ENCODE measurements at regions not wholly inside any gene's neighbourhood (a gene's known extent, or its start where the extent isn't known, plus 50 kb on each side); places are given as distances from the start of the nearest gene placed in this dataset.

DNA sequence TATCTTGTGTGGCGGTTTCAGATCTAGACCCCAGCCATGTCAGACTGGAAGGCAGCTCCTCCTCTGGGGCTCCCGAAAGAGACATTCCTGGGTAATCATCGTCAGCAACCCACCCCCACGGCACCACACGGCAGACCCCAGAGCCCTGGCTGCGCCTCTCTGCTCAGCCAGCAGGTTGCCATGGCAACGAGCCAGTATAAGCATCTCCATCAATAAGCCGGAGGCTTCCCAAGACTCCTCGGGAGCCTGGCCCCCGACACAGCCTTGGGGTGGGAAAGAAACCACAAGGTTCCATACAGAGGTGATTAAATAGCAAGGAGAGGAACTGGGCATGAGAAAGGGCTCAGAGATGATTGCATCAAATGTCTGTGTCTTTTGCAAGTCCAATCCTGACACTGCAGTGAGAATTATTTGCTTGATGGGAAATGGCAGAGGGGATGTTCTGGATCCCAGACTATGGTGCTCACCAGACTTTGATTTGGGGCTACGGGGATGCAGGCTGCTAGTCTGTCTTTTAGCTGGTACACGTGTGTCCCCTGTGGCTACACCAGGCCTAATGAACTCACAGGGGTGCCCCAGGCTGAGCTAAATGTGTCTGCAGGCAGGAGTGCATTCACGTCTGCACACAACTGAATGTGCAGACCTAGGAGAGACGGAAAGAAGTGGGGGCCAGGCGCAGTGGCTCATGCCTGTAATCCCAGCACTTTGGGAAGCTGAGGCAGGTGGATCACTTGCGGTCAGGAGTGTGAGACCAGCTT, 320.5 kb upstream of the TNRC6C start:
- DNase-seq, result no peak

DNA sequence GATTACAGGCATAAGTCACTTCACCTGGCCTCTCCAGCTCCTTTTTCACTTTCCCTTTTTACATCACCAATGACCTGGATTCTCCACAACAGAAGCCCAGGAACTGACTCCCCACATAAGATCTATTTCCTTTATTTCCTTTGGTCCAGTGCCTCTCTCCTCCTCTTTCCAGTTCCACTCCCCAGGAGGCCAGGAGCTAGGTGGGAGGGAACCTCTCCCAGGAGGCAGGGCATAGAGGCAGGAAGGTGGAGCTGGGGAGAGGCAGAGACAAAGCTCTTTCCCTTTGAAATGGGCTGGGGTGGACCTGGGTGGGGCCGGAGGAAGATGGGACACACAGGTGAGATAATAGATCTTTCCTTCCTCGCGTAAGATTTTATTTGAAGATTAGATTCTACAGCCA, 318.3 kb upstream of the TNRC6C start:
- no peak for DNase-seq

- DNase-seq, result no peak
Observed at GRCh38 chr17:77640916-77641605, 317.4 kb upstream of the TNRC6C start.

DNA sequence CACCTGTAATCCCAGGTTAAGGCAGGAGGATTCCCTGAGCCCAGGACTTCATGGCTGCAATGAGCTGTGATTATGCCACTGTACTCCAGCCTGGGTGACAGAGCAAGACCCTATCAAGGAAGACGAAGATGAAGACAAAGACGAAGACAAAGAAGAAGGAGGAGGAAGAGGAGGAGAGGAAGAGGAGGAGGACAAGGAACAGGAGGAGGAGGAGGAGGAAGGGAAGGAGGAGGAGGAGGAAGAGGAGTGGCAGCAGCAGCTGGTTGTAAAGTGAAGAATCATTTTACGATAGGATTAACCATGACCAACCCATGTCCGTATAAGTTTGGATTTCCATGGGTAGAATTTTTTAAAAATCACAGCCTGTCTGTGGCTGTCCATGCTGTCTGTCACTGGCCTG, 316.8 kb upstream of the TNRC6C start:
- no peak for DNase-seq

GRCh38 chr17:77644181-77645071, 314.1 kb upstream of the TNRC6C start:
- no peak for DNase-seq

DNA sequence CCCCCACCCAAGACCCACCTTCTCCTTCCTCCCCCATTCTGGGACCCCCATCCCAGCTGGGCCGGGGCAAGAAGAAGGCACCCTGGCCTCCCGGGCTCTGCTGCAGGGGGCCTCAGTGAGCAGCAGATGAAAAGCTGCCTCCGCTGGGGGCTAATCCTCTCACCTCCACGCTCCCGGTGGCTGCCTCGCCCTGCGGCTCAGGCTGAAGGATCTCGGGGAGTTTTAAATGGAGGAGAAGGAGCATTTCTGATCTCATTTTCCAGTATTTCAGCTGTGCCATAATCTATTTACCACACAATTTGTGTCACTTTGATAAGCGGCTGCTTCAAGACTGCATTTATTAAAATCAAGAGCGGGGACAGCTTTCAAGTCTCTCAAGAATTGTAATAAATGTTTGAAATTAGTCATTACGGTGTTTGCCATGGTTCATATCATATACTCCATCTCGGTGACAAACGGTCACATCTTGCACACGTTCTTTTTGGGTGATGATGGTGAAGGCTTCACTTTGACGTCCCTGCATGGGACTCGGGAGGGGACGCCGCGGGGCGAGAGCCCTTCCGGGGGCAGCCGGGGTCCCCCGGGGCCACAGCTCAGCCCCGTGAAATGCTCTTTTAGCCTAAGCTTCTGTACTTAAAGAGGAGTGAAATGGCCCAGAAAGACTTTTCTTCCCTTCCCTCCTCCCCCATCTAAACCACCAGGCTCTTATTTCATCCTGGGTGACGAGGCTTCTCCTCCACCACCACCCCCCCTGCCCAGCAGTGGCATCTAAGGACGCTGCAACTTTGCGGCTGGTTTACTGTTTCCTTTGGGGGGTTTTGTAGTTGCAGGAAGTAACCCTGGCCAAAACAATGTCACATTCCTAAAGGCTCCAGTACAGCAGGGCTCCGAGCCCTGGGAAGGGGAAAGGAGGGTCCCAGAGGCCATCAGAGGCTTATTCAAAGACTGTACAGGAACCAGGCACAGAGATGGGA, 313.1 kb upstream of the TNRC6C start:
- no peak for DNase-seq

DNA sequence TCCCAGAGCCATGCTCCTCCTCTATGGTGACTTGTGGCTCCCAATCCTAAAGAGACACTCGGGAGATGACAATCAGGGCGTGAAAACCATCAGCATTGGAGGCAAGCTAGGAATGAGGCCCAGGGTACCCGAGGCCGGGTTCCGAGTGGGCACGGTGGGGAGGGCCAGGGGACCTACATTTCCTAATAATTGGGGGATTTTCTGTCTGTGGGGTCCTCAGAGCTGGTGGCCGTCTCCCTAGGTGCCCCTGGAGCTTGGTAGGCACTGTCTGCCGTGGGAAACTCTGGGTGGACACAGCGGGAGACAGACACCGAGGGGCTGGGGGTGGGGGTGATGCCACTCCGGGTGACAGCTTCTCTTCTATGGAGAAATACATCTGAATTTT, 312.5 kb upstream of the TNRC6C start:
- no peak for DNase-seq

DNA sequence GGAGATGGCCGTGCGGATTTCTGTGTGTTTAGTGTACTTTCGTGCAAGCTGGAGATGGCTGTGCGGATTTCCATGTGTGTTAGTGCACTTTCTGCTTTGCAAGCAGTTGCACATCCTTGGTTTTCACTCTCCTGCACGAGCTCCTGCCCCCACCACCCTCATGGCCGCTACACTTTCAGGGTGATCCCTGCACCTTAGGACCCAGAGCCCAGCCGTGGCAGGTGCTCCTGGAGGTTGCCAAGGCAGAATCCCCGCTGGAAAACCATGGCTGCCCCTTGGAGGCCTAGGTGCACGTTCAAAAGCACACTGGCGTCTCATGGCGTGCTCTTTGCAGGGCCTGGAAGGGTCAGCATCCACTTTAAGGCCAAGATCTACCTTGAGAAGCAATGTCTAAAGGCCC, 311.0 kb upstream of the TNRC6C start:
- DNase-seq, result no peak

DNA sequence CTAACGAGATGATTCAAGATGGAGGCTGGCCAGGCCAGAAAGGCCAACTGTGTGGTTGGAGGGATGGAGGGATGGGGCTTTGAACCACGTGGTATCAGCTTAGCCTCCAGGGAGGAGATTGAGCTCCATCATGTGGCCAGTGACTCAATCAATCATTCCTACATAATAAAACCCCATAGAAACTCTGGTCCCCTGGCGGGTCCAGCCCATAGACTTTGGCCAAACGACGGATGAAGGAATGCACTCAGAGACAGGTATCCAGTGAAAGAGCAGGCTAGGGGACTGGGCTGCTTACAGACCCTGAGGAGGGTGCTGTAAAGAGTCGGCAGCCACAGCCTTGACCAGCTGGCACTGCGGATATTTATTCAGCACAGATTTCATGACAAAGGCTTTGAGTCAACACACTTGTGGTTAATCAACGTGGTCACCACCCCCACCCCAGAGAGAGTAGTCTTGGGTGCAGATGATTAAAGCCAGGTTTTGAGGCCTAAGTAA, 308.7 kb upstream of the TNRC6C start:
- no peak for DNase-seq

GRCh38 chr17:77651988-77652387, 306.5 kb upstream of the TNRC6C start:
- DNase-seq, result no peak

GRCh38 chr17:77654296-77654695, 304.2 kb upstream of the TNRC6C start:
- no peak for DNase-seq

DNA sequence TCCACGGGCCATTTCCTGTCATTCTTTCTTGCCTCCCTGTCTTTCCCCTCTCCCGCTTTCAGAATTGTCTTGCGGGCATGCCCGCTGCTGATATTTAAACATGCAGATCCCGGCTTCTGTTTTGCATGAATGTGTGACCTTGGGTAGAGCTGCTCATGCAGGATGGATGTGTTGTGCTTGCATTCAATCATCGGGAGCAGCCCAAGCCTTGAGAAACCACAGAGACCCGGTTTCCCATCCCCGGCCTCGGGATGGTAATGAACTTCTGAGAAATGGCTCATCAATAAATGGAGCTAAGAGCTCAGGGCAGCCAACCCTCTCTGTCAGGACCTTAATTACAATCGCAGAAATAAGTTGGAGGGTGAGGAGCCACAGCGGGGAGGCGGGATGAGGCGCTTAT, 303.7 kb upstream of the TNRC6C start:
- DNase-seq, result peak; percentile 73

DNA sequence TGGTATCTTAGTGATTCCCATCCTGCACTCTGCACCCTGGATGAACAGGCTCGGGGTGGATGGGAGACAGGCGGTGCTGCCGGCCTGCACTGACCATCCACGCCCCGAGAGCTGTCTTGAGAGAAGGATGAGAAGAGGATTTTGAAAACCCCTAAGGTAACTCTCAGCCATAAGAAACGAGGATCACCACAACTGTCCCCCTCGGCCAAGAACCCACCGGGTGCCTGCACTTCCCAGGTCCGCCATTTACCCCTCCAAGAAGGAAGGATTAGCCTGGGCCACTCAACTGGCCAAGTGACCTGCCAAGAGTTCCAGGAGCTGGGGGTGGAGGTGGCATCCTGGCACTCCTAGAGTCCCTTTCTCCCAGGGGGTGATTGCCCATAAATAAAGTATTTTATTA, 302.4 kb upstream of the TNRC6C start:
- DNase-seq, result no peak

GRCh38 chr17:77657839-77658238, 300.7 kb upstream of the TNRC6C start:
- DNase-seq, result no peak

DNA sequence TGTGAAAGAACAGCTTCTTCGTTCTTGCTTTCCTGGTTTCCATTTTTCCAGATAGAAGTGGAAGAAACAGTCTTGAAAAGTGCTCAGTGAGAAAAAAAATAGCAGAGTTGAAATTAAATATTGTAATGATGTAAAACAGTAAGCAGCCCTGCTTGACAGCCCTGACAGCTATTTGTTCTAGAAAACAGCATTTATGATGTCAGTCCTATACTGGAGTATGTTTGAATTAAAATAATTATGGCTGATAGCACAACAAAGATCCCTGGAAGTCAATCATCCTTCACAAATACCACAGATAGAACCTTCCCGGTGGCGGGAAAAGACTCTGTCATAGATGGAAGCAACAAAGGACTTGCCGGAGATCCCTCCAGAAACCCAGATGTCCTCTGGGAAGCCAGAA, 298.0 kb upstream of the TNRC6C start:
- DNase-seq, result no peak

DNA sequence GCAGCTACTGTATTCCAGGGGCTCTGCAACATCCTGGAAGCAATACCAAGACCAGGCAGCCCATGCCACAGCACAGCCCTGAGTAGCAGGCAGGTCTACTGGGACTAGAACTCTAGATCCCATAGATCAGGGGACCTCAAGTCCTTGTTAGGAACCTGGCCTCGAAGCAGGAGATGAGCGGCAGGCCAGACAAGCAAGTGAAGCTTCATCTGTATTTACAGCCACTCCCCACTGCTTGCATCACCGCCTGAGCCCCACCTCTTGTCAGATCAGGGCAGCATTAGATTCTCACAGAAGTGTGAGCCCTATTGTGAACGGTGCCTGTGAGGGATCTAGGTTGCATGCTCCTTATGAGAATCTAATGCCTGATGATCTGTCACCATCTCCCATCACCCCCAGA, 295.7 kb upstream of the TNRC6C start:
- DNase-seq, result no peak

DNA sequence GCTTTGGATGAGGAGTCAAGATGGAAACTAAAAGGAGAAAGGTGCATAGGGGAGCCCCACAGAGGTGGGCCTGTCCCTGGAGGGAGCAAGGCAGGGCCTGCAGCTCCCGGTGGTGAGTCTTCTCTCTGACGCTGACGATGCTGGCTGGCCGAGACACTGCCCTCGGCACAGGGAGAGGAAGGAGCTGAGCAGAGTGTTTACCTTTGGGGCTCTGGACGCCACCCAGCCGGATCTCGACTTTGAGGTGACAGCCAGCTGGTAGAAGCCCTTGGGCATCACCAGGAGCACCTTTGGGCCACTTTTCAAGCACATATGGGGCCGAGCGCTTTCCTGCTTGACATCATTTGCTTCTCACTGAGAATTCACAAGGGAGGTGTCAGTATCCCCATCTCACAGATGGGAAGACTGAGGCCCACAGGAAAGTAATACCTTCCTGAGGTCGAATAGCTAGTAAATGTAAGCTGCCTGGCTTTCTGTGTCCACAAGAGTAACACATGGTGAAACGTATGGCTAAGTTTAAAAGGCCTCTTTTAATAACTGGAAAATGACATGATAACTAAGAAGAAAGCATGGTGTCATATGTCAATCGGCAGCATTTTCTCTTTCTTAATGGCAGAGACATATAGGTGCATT, 294.3 kb upstream of the TNRC6C start:
- no peak for DNase-seq

DNA sequence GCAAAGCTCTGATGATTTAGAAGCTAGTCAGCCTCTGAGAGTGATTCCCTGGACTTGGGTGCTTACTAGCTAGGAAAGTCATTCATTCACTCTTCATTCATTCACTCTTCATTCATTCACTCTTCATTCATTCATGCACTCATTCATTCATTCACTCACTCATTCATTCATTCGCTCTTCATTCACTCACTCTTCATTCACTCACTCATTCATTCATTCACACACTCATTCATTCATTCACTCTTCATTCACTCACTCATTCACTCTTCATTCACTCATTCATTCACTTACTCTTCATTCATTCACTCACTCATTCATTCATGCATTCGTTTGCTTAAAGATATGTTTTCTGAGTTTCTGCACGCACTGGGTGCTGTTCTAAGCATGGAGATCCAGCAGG, 292.7 kb upstream of the TNRC6C start:
- DNase-seq, result no peak

DNA sequence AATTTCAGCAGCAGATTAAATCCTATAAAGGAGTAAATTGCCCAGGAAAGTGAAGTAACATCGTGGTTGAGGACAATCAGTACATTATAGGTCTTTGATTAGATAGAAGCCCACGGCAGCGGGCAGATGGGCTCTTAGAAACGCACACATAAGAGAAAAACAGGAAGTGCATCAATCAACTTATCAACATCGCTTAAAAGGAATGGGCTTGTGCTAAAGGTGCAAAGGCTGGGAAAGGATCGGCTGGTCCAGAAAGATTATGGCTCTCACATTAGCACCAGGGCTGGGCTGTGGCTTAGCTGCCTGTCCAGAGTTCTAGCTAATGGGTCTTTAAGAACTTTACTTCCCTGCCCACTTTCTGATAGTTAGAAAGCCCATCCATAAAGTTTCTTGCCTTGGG, 292.0 kb upstream of the TNRC6C start:
- no peak for DNase-seq

GRCh38 chr17:77666881-77667395, 291.6 kb upstream of the TNRC6C start:
- no peak for DNase-seq

DNA sequence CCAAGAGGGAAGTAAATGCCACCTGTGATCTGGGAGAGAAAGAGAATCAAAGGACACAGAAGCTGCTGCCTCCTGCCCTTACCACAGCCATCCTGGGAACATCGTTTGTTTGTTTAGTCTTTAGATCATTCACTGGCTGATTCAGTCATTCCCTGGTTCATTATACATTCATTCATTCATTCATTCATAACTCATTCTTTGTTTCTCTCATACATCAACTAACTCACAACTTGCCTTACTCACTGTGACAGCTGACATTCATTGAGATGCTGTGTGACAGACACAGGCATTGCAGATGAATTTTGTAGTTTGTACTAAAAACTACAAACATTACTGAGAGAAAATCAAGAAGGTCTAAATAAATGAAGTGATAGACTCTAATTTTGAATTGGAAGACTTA, 291.0 kb upstream of the TNRC6C start:
- DNase-seq, result no peak

DNA sequence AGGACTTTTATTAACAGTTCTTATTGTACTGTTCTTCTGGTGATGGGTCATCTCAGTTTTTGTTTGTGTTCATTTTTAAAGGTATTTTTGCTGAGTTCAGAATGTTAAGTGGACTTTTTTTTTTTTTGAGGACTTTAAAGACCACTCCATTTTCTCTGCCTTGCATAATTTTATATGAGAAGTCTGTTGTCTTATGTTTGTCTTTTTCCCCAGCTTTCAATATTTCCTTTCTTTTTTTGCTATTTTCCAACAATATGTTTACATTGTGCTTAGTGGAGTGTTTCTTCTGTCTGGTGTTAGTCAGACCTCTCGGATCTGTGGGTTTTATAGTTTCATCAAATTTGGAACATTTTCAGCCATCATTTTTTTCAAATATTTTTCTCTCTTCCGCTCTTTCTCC, 290.0 kb upstream of the TNRC6C start:
- no peak for DNase-seq

All from NCI-H526 treated with DMSO at 0.1 percent for 48 hours (cell line).